Thyroid gland (tissue), 4 donors: ENCODE measurements at regions not wholly inside any gene's neighbourhood (a gene's known extent, or its start where the extent isn't known, plus 50 kb on each side); places are given as distances from the start of the nearest gene placed in this dataset.

Source experiments
- POLR2A ChIP-seq, 2 donors: fragments of 450-650 bp; IDR thresholded peaks; one replicate each; pipeline ENCODE4 v1.6.1; 2017; ENCODE audit warnings: antibody characterized with exemption in 2 of 2, mild to moderate bottlenecking in 2 of 2, moderate library complexity in 1 of 2
- TF ChIP-seq, protein P1 (sequence below), 6 experiments: fragments of 200-600 bp in 3 of 6; fragments of 450-650 bp in 3 of 6; sonication (generic) in 3 of 6; IDR thresholded peaks; one replicate each; pipeline ENCODE4 v1.5.1; 2016 to 2019; ENCODE audit warnings: antibody characterized with exemption in 6 of 6, mild to moderate bottlenecking in 2 of 6, inconsistent platforms in 1 of 6, moderate library complexity in 1 of 6

DNA sequence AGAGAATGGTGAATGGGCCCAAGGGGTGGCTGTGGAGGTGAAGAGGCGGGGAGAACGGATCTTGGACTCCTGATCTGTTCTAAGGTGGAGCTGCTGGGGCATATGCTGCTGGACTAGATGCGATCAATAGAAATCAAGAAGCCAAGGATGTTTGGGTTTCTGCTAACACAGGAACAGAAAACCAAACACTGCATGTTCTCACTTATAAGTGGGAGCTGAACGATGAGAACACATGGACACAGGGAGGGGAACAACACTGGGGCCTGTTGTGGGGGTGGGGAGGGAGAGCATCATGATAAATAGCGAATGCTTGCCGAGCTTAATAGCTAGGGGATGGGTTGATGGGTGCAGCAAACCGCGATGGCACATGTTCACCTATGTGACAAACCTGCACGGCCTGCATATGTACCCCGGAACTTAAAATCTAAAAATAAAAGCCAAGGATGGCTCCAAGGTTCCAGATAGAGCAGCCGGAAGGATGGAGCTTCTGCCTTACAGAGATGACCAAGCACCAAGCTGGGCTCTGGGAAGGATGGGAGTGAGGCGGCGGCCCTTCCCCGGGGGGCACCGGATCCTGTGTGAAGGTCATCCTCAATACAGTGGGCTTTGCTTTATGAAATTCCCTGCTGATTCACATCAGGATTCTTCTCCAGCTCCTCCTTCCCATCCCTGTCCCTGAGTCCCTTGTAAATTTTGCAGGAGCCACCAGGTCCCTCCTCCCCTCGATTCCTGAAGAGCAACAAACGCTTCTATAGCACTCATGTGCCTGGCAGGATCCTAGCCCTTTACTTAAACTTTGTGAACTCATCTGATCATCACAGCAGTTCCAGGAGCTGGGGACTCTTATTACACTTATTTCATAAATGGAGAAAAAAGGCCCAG, 109.2 kb upstream of the PTPN1 start:
- TF ChIP-seq POLR2A (IDR thresholded peaks at IDR 0.05), result no peak
- TF ChIP-seq, protein P1, sequence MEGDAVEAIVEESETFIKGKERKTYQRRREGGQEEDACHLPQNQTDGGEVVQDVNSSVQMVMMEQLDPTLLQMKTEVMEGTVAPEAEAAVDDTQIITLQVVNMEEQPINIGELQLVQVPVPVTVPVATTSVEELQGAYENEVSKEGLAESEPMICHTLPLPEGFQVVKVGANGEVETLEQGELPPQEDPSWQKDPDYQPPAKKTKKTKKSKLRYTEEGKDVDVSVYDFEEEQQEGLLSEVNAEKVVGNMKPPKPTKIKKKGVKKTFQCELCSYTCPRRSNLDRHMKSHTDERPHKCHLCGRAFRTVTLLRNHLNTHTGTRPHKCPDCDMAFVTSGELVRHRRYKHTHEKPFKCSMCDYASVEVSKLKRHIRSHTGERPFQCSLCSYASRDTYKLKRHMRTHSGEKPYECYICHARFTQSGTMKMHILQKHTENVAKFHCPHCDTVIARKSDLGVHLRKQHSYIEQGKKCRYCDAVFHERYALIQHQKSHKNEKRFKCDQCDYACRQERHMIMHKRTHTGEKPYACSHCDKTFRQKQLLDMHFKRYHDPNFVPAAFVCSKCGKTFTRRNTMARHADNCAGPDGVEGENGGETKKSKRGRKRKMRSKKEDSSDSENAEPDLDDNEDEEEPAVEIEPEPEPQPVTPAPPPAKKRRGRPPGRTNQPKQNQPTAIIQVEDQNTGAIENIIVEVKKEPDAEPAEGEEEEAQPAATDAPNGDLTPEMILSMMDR (IDR thresholded peaks at IDR 0.05), result no peak
